ENCODE measurements at regions not wholly inside any gene's neighbourhood (a gene's known extent, or its start where the extent isn't known, plus 50 kb on each side); places are given as distances from the start of the nearest gene placed in this dataset.
A peak's percentile ranks its signal among the peaks of the same experiment; 100 is the strongest.

DNA sequence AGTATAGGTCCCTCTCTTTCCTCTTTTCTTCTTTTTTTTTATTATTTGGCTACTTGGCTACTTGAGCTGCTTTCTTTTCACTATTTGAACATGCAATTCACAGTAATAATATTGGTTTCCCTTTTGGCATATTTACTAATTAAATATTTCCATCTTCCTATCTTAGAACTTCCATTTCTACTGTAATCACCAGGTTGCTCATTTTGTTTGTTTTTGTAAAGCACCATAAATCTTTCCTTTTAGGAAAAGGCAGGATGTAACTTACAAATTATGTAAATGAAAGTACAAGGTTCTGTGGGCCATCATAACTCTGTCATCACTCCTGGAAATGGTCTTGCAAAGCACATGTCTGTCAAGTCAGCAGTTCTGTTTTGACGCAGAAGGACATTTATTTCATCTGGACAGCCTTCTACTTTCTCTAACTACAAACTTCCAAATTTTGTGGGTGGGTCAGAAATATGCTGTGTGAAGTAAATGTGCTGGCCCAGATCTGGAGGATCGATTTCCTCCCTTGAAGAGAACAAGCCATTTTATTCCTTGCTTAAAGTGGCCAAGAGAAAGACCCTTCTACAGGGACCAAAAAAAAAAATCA, 71.7 kb upstream of the TNFSF18 start (continued):
- TF ChIP-seq, protein P1, sequence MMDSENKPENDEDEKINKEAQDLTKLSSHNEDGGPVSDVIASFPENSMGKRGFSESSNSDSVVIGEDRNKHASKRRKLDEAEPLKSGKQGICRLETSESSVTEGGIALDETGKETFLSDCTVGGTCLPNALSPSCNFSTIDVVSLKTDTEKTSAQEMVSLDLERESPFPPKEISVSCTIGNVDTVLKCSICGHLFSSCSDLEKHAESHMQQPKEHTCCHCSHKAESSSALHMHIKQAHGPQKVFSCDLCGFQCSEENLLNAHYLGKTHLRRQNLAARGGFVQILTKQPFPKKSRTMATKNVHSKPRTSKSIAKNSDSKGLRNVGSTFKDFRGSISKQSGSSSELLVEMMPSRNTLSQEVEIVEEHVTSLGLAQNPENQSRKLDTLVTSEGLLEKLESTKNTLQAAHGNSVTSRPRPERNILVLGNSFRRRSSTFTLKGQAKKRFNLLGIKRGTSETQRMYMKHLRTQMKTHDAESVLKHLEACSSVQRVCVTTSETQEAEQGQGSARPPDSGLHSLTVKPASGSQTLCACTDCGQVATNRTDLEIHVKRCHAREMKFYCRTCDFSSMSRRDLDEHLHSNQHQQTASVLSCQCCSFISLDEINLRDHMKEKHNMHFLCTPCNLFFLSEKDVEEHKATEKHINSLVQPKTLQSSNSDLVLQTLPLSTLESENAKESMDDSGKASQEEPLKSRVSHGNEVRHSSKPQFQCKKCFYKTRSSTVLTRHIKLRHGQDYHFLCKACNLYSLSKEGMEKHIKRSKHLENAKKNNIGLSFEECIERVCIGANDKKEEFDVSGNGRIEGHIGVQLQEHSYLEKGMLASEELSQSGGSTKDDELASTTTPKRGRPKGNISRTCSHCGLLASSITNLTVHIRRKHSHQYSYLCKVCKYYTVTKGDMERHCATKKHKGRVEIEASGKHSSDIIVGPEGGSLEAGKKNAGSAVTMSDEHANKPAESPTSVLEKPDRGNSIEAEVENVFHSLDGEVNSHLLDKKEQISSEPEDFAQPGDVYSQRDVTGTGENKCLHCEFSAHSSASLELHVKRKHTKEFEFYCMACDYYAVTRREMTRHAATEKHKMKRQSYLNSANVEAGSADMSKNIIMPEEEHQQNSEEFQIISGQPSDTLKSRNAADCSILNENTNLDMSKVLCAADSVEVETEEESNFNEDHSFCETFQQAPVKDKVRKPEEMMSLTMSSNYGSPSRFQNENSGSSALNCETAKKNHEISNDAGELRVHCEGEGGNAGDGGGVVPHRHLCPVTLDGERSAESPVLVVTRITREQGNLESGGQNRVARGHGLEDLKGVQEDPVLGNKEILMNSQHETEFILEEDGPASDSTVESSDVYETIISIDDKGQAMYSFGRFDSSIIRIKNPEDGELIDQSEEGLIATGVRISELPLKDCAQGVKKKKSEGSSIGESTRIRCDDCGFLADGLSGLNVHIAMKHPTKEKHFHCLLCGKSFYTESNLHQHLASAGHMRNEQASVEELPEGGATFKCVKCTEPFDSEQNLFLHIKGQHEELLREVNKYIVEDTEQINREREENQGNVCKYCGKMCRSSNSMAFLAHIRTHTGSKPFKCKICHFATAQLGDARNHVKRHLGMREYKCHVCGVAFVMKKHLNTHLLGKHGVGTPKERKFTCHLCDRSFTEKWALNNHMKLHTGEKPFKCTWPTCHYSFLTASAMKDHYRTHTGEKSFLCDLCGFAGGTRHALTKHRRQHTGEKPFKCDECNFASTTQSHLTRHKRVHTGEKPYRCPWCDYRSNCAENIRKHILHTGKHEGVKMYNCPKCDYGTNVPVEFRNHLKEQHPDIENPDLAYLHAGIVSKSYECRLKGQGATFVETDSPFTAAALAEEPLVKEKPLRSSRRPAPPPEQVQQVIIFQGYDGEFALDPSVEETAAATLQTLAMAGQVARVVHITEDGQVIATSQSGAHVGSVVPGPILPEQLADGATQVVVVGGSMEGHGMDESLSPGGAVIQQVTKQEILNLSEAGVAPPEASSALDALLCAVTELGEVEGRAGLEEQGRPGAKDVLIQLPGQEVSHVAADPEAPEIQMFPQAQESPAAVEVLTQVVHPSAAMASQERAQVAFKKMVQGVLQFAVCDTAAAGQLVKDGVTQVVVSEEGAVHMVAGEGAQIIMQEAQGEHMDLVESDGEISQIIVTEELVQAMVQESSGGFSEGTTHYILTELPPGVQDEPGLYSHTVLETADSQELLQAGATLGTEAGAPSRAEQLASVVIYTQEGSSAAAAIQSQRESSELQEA (IDR thresholded peaks at IDR 0.05; ENCODE audit: low read depth) = no peak
- no peak for TF ChIP-seq ZFP36 (IDR thresholded peaks at IDR 0.05; ENCODE audit: low read depth, low read length, partially characterized antibody)
- TF ChIP-seq ARID2 (IDR thresholded peaks at IDR 0.05) = no peak
- TF ChIP-seq FOXK2 (conservative IDR thresholded peaks at IDR 0.05 in 1 of 2, IDR thresholded peaks at IDR 0.05 in 1 of 2; ENCODE audit: low read depth in 2 of 2) = no peak
- TF ChIP-seq LCOR (CRISPR knock-in tag; IDR thresholded peaks at IDR 0.05) = no peak
- peak; percentile 67 for TF ChIP-seq MAFK (IDR thresholded peaks at IDR 0.05; ENCODE audit: low read length)
- no peak for TF ChIP-seq CCAR2 (IDR thresholded peaks at IDR 0.05; ENCODE audit: low read depth, low read length)
- TF ChIP-seq CTBP1 (IDR thresholded peaks at IDR 0.05; ENCODE audit: borderline replicate concordance) = no peak
- TF ChIP-seq EGR1 (conservative IDR thresholded peaks at IDR 0.05) = no peak
- no peak for TF ChIP-seq SREBF2 (CRISPR knock-in tag; IDR thresholded peaks at IDR 0.05)
- TF ChIP-seq ZNF316 (IDR thresholded peaks at IDR 0.05) = peak; percentile 90
- no peak for TF ChIP-seq KDM1A (IDR thresholded peaks at IDR 0.05)
- TF ChIP-seq TBP (optimal IDR thresholded peaks at IDR 0.05; ENCODE audit: low read depth, low read length) = no peak
- TF ChIP-seq GATA2 (CRISPR knock-in tag; IDR thresholded peaks at IDR 0.05) = no peak
- TF ChIP-seq, protein P2, sequence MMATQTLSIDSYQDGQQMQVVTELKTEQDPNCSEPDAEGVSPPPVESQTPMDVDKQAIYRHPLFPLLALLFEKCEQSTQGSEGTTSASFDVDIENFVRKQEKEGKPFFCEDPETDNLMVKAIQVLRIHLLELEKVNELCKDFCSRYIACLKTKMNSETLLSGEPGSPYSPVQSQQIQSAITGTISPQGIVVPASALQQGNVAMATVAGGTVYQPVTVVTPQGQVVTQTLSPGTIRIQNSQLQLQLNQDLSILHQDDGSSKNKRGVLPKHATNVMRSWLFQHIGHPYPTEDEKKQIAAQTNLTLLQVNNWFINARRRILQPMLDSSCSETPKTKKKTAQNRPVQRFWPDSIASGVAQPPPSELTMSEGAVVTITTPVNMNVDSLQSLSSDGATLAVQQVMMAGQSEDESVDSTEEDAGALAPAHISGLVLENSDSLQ (IDR thresholded peaks at IDR 0.05) = peak; percentile 44
- TF ChIP-seq ARHGAP35 (IDR thresholded peaks at IDR 0.05; ENCODE audit: partially characterized antibody) = no peak
- no peak for TF ChIP-seq ARID1B (IDR thresholded peaks at IDR 0.05)
- TF ChIP-seq EWSR1 (IDR thresholded peaks at IDR 0.05; ENCODE audit: borderline replicate concordance, low read depth, partially characterized antibody) = no peak
- TF ChIP-seq ZNF764 (CRISPR knock-in tag; IDR thresholded peaks at IDR 0.05; ENCODE audit: low read depth) = no peak
- TF ChIP-seq, protein P3, sequence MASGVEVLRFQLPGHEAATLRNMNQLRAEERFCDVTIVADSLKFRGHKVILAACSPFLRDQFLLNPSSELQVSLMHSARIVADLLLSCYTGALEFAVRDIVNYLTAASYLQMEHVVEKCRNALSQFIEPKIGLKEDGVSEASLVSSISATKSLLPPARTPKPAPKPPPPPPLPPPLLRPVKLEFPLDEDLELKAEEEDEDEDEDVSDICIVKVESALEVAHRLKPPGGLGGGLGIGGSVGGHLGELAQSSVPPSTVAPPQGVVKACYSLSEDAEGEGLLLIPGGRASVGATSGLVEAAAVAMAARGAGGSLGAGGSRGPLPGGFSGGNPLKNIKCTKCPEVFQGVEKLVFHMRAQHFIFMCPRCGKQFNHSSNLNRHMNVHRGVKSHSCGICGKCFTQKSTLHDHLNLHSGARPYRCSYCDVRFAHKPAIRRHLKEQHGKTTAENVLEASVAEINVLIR (CRISPR knock-in tag; IDR thresholded peaks at IDR 0.05) = no peak
- TF ChIP-seq POLR2A (conservative IDR thresholded peaks at IDR 0.05) = no peak

Measured in K562 (cell line).